A549 (cell line): ENCODE measurements at regions not wholly inside any gene's neighbourhood (a gene's known extent, or its start where the extent isn't known, plus 50 kb on each side); places are given as distances from the start of the nearest gene placed in this dataset.
"Not testable (repeated sequence)": the region's sequence is repeated elsewhere in the genome, so short reads cannot be mapped to it uniquely, and the experiment has no call there.

Source experiments
- CEBPB ChIP-seq, 2 experiments: fragments of >200 bp in 1 of 2; sonication (Bioruptor Twin) in 1 of 2; formaldehyde crosslinking in 1 of 2; IDR thresholded peaks; 2 replicates each; pipeline ENCODE4 v1.6.1; 2012 to 2016
- CHD2 ChIP-seq: fragments of 150-350 bp; IDR thresholded peaks from 2 replicates; pipeline ENCODE4 v1.6.1; 2014; ENCODE audit warnings: low read length; ENCODE audit not compliant: partially characterized antibody
- FOSB ChIP-seq: fragments of 250-450 bp; sonication (Bioruptor Pico); IDR thresholded peaks from 2 replicates; pipeline ENCODE4 v1.5.0; 2020; ENCODE audit warnings: mild to moderate bottlenecking, moderate library complexity
- GATA3 ChIP-seq: IDR thresholded peaks from 2 replicates; pipeline ENCODE4 v1.6.1; 2012; ENCODE audit warnings: borderline replicate concordance
- HOXA7 ChIP-seq: fragments of 250-450 bp; sonication (Bioruptor Pico); IDR thresholded peaks from 2 replicates; pipeline ENCODE4 v1.5.0; 2020; ENCODE audit warnings: mild to moderate bottlenecking, moderate library complexity
- JUNB ChIP-seq: fragments of >200 bp; sonication (Bioruptor Twin); formaldehyde crosslinking; IDR thresholded peaks from 2 replicates; pipeline ENCODE4 v1.6.1; 2016
- PHF8 ChIP-seq: fragments of 200-600 bp; sonication (generic); IDR thresholded peaks from 2 replicates; pipeline ENCODE4 v1.6.1; 2016; ENCODE audit warnings: low read depth, mild to moderate bottlenecking, antibody characterized with exemption, moderate library complexity, borderline replicate concordance
- POLR2A ChIP-seq: IDR thresholded peaks from 2 replicates; pipeline ENCODE4 v1.6.1; 2012; ENCODE audit warnings: mild to moderate bottlenecking, low read length
- POLR2AphosphoS2 ChIP-seq: conservative IDR thresholded peaks from 2 replicates; pipeline ENCODE4 v1.6.1; 2012; ENCODE audit warnings: low read length, improper control_type of control experiment, inconsistent platforms
- RAD21 ChIP-seq, 2 experiments: fragments of >200 bp in 1 of 2; sonication (Bioruptor Twin) in 1 of 2; formaldehyde crosslinking in 1 of 2; IDR thresholded peaks in 1 of 2; conservative IDR thresholded peaks in 1 of 2; 2 replicates in 1 of 2; 3 replicates in 1 of 2; pipeline ENCODE4 v1.6.1; 2012 to 2018; ENCODE audit warnings: inconsistent platforms in 1 of 2
- SREBF2 ChIP-seq: fragments of 450-650 bp; IDR thresholded peaks from 2 replicates; pipeline ENCODE4 v1.6.1; 2014; ENCODE audit warnings: mild to moderate bottlenecking, moderate library complexity
- TF ChIP-seq, protein P1 (sequence below): fragments of >200 bp; sonication (Bioruptor Twin); formaldehyde crosslinking; IDR thresholded peaks from 3 replicates; pipeline ENCODE4 v1.5.1; 2016
- TF ChIP-seq, protein P2 (sequence below): IDR thresholded peaks from 2 replicates; pipeline ENCODE4 v1.6.1; 2012
- TF ChIP-seq, protein P3 (sequence below): fragments of 200-600 bp; sonication (generic); IDR thresholded peaks from 2 replicates; pipeline ENCODE4 v1.6.1; 2016; ENCODE audit warnings: antibody characterized with exemption, mild to moderate bottlenecking, moderate library complexity

DNA sequence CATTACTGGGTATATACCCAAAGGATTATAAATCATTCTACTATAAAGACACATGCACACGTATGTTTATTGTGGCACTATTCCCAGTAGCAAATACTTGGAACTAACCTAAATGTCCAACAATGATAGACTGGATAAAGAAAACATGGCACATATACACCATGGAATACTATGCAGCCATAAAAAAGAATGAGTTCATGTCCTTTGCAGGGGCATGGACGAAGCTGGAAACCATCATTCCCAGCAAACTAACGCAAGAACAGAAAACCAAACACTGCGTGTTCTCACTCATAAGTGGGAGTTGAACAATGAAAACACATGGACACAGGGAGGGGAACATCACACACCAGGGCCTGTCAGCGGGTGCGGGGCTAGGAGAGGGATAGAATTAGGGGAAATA lies 114.5 kb upstream of the CHD1 start:
- TF ChIP-seq, protein P1, sequence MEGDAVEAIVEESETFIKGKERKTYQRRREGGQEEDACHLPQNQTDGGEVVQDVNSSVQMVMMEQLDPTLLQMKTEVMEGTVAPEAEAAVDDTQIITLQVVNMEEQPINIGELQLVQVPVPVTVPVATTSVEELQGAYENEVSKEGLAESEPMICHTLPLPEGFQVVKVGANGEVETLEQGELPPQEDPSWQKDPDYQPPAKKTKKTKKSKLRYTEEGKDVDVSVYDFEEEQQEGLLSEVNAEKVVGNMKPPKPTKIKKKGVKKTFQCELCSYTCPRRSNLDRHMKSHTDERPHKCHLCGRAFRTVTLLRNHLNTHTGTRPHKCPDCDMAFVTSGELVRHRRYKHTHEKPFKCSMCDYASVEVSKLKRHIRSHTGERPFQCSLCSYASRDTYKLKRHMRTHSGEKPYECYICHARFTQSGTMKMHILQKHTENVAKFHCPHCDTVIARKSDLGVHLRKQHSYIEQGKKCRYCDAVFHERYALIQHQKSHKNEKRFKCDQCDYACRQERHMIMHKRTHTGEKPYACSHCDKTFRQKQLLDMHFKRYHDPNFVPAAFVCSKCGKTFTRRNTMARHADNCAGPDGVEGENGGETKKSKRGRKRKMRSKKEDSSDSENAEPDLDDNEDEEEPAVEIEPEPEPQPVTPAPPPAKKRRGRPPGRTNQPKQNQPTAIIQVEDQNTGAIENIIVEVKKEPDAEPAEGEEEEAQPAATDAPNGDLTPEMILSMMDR: not testable (repeated sequence)
- TF ChIP-seq FOSB (CRISPR knock-in tag); CHD2; POLR2A; JUNB; RAD21 (conservative IDR thresholded peaks at IDR 0.05 in 1 of 2, IDR thresholded peaks at IDR 0.05 in 1 of 2); PHF8; POLR2AphosphoS2; SREBF2; GATA3; HOXA7 (CRISPR knock-in tag); CEBPB (IDR thresholded peaks at IDR 0.05): not testable (repeated sequence)
- TF ChIP-seq, protein P2, sequence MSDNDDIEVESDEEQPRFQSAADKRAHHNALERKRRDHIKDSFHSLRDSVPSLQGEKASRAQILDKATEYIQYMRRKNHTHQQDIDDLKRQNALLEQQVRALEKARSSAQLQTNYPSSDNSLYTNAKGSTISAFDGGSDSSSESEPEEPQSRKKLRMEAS: not testable (repeated sequence)
- TF ChIP-seq, protein P3, sequence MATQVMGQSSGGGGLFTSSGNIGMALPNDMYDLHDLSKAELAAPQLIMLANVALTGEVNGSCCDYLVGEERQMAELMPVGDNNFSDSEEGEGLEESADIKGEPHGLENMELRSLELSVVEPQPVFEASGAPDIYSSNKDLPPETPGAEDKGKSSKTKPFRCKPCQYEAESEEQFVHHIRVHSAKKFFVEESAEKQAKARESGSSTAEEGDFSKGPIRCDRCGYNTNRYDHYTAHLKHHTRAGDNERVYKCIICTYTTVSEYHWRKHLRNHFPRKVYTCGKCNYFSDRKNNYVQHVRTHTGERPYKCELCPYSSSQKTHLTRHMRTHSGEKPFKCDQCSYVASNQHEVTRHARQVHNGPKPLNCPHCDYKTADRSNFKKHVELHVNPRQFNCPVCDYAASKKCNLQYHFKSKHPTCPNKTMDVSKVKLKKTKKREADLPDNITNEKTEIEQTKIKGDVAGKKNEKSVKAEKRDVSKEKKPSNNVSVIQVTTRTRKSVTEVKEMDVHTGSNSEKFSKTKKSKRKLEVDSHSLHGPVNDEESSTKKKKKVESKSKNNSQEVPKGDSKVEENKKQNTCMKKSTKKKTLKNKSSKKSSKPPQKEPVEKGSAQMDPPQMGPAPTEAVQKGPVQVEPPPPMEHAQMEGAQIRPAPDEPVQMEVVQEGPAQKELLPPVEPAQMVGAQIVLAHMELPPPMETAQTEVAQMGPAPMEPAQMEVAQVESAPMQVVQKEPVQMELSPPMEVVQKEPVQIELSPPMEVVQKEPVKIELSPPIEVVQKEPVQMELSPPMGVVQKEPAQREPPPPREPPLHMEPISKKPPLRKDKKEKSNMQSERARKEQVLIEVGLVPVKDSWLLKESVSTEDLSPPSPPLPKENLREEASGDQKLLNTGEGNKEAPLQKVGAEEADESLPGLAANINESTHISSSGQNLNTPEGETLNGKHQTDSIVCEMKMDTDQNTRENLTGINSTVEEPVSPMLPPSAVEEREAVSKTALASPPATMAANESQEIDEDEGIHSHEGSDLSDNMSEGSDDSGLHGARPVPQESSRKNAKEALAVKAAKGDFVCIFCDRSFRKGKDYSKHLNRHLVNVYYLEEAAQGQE: not testable (repeated sequence)
